HepG2 (cell line): ENCODE measurements at regions not wholly inside any gene's neighbourhood (a gene's known extent, or its start where the extent isn't known, plus 50 kb on each side); places are given as distances from the start of the nearest gene placed in this dataset.

ENCODE experiments used
- ERF ChIP-seq: IDR thresholded peaks from 2 replicates; pipeline ENCODE4 v1.6.1; 2018; ENCODE audit warnings: missing biosample characterization, missing genetic modification reagents
- HOXD1 ChIP-seq: sonication (generic); formaldehyde crosslinking; IDR thresholded peaks from 2 replicates; pipeline ENCODE4 v1.5.0; 2020; ENCODE audit warnings: missing genetic modification reagents
- NFKBIZ ChIP-seq: IDR thresholded peaks from 2 replicates; pipeline ENCODE4 v1.6.1; 2018; ENCODE audit warnings: missing genetic modification reagents, missing compliant biosample characterization
- RARA ChIP-seq: IDR thresholded peaks from 2 replicates; pipeline ENCODE4 v1.6.1; 2016; ENCODE audit warnings: missing genetic modification reagents, missing compliant biosample characterization
- SIN3B ChIP-seq: fragments of 150-350 bp; IDR thresholded peaks from 2 replicates; pipeline ENCODE4 v1.6.1; 2014; ENCODE audit warnings: low read length
- TAF1 ChIP-seq: sonication (generic); formaldehyde crosslinking; IDR thresholded peaks from 2 replicates; pipeline ENCODE4 v1.4.0; 2020; ENCODE audit warnings: missing genetic modification reagents
- XRCC5 ChIP-seq: fragments of 200-400 bp; formaldehyde crosslinking; optimal IDR thresholded peaks from 2 replicates; pipeline ENCODE3; 2017; ENCODE audit warnings: mild to moderate bottlenecking, low read length
- ZNF30 ChIP-seq: sonication (generic); formaldehyde crosslinking; IDR thresholded peaks from 2 replicates; pipeline ENCODE4 v1.5.0; 2020; ENCODE audit warnings: mild to moderate bottlenecking, missing genetic modification reagents
- ZNF660 ChIP-seq: sonication (generic); formaldehyde crosslinking; IDR thresholded peaks from 2 replicates; pipeline ENCODE4 v1.5.1; 2020; ENCODE audit warnings: mild to moderate bottlenecking, low read depth, missing genetic modification reagents, borderline replicate concordance
- TF ChIP-seq, protein P1 (sequence below): sonication (generic); formaldehyde crosslinking; IDR thresholded peaks from 2 replicates; pipeline ENCODE4 v1.4.0; 2020; ENCODE audit warnings: missing genetic modification reagents, borderline replicate concordance
- TF ChIP-seq, protein P2 (sequence below): sonication (generic); formaldehyde crosslinking; IDR thresholded peaks from 2 replicates; pipeline ENCODE4 v1.8.0; 2022; ENCODE audit warnings: mild to moderate bottlenecking, missing genetic modification reagents, moderate library complexity
- TF ChIP-seq, protein P3 (sequence below): sonication (generic); formaldehyde crosslinking; IDR thresholded peaks from 2 replicates; pipeline ENCODE4 v1.9.0; 2022; ENCODE audit warnings: low read depth, missing genetic modification reagents
- TF ChIP-seq, protein P4 (sequence below): sonication (generic); formaldehyde crosslinking; IDR thresholded peaks from 2 replicates; pipeline ENCODE4 v1.4.0; 2020; ENCODE audit warnings: low read depth, mild to moderate bottlenecking, missing genetic modification reagents
- TF ChIP-seq, protein P5 (sequence below), 2 experiments: sonication (generic) in 1 of 2; formaldehyde crosslinking in 1 of 2; IDR thresholded peaks; 2 replicates each; pipeline versions ENCODE4 v1.4.0 to v1.6.1; 2018 to 2020; ENCODE audit warnings: missing genetic modification reagents in 2 of 2, borderline replicate concordance in 1 of 2, low read depth in 1 of 2, mild to moderate bottlenecking in 1 of 2, missing biosample characterization in 1 of 2
- TF ChIP-seq, protein P6 (sequence below): sonication (generic); formaldehyde crosslinking; conservative IDR thresholded peaks from 2 replicates; pipeline ENCODE4 v1.8.0; 2022; ENCODE audit warnings: missing genetic modification reagents

DNA sequence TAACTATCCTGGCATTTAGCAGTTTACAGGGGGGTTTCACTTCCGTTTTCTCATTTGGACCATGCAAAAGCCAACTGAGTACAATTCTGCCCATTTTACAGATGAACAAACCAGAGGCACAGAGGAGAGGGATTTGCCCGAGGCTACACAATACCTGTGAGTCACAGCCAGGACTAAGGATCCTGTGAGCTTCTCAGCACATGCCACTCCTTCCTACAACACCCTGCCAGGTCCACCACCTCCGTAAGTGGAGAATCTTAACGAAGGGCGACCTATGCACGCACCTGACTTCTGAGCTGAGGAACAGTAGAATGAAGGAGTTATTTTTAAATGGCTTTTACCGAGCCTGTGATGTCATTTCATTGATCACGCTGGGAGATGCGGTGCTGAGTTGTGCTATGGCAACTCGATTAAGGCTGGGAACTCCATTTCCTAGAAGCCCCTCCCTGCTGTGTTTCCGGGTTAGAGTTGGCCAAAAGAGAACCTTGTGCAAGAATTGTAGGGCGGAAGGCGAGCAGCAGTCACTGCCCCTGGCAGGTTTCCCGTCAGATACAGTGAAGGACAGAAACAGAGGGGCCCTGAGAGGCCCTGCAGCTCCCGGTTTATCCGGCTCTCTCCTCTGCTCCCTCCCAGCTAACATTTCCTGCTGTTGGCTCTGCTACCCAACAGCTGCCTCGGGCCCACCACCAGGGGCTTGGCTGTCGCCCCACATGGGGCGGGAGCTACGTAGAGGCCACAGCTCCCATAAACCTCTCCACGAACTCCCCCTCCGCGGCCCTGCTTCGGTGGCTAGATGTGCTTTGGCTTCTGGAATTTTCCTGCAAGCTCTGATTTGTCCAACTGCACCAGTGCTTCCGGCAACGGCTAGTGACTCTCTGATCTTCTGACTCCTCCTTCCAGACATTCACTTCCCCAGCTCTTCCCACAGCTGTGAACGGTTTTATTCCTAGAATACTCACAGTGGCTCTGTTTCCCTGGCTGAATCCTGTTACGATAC, 75.1 kb upstream of the USP9X start (continued):
- TF ChIP-seq, protein P1, sequence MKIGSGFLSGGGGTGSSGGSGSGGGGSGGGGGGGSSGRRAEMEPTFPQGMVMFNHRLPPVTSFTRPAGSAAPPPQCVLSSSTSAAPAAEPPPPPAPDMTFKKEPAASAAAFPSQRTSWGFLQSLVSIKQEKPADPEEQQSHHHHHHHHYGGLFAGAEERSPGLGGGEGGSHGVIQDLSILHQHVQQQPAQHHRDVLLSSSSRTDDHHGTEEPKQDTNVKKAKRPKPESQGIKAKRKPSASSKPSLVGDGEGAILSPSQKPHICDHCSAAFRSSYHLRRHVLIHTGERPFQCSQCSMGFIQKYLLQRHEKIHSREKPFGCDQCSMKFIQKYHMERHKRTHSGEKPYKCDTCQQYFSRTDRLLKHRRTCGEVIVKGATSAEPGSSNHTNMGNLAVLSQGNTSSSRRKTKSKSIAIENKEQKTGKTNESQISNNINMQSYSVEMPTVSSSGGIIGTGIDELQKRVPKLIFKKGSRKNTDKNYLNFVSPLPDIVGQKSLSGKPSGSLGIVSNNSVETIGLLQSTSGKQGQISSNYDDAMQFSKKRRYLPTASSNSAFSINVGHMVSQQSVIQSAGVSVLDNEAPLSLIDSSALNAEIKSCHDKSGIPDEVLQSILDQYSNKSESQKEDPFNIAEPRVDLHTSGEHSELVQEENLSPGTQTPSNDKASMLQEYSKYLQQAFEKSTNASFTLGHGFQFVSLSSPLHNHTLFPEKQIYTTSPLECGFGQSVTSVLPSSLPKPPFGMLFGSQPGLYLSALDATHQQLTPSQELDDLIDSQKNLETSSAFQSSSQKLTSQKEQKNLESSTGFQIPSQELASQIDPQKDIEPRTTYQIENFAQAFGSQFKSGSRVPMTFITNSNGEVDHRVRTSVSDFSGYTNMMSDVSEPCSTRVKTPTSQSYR (CRISPR knock-in tag) = no peak
- TF ChIP-seq, protein P2, sequence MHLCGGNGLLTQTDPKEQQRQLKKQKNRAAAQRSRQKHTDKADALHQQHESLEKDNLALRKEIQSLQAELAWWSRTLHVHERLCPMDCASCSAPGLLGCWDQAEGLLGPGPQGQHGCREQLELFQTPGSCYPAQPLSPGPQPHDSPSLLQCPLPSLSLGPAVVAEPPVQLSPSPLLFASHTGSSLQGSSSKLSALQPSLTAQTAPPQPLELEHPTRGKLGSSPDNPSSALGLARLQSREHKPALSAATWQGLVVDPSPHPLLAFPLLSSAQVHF (CRISPR knock-in tag) = no peak
- TF ChIP-seq TAF1 (CRISPR knock-in tag) (peak; percentile 26; the same call in 1 of the 2 replicates), RARA (CRISPR knock-in tag) (peak; percentile 52), SIN3B (no peak), XRCC5 (peak; percentile 49), HOXD1 (no peak), ERF (peak; percentile 45; the same call in 1 of the 2 replicates), NFKBIZ (CRISPR knock-in tag) (no peak), ZNF660 (no peak), ZNF30 (no peak)
- TF ChIP-seq, protein P3, sequence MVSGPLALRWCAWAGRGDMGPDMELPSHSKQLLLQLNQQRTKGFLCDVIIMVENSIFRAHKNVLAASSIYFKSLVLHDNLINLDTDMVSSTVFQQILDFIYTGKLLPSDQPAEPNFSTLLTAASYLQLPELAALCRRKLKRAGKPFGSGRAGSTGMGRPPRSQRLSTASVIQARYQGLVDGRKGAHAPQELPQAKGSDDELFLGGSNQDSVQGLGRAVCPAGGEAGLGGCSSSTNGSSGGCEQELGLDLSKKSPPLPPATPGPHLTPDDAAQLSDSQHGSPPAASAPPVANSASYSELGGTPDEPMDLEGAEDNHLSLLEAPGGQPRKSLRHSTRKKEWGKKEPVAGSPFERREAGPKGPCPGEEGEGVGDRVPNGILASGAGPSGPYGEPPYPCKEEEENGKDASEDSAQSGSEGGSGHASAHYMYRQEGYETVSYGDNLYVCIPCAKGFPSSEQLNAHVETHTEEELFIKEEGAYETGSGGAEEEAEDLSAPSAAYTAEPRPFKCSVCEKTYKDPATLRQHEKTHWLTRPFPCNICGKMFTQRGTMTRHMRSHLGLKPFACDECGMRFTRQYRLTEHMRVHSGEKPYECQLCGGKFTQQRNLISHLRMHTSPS (CRISPR knock-in tag) = no peak
- TF ChIP-seq, protein P4, sequence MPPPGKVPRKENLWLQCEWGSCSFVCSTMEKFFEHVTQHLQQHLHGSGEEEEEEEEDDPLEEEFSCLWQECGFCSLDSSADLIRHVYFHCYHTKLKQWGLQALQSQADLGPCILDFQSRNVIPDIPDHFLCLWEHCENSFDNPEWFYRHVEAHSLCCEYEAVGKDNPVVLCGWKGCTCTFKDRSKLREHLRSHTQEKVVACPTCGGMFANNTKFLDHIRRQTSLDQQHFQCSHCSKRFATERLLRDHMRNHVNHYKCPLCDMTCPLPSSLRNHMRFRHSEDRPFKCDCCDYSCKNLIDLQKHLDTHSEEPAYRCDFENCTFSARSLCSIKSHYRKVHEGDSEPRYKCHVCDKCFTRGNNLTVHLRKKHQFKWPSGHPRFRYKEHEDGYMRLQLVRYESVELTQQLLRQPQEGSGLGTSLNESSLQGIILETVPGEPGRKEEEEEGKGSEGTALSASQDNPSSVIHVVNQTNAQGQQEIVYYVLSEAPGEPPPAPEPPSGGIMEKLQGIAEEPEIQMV (CRISPR knock-in tag) = no peak
- TF ChIP-seq, protein P5, sequence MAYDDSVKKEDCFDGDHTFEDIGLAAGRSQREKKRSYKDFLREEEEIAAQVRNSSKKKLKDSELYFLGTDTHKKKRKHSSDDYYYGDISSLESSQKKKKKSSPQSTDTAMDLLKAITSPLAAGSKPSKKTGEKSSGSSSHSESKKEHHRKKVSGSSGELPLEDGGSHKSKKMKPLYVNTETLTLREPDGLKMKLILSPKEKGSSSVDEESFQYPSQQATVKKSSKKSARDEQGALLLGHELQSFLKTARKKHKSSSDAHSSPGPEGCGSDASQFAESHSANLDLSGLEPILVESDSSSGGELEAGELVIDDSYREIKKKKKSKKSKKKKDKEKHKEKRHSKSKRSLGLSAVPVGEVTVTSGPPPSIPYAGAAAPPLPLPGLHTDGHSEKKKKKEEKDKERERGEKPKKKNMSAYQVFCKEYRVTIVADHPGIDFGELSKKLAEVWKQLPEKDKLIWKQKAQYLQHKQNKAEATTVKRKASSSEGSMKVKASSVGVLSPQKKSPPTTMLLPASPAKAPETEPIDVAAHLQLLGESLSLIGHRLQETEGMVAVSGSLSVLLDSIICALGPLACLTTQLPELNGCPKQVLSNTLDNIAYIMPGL (CRISPR knock-in tag; IDR thresholded peaks at IDR 0.05; ENCODE audit: borderline replicate concordance in 1 of 2, low read depth in 1 of 2) = 0 out of 4 replicates have a peak, but pooled peaks of 1 of the 2 experiments have one; percentile 44
- TF ChIP-seq, protein P6, sequence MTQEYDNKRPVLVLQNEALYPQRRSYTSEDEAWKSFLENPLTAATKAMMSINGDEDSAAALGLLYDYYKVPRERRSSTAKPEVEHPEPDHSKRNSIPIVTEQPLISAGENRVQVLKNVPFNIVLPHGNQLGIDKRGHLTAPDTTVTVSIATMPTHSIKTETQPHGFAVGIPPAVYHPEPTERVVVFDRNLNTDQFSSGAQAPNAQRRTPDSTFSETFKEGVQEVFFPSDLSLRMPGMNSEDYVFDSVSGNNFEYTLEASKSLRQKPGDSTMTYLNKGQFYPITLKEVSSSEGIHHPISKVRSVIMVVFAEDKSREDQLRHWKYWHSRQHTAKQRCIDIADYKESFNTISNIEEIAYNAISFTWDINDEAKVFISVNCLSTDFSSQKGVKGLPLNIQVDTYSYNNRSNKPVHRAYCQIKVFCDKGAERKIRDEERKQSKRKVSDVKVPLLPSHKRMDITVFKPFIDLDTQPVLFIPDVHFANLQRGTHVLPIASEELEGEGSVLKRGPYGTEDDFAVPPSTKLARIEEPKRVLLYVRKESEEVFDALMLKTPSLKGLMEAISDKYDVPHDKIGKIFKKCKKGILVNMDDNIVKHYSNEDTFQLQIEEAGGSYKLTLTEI = no peak
